Spleen (tissue), 11 donors: ENCODE measurements at regions not wholly inside any gene's neighbourhood (a gene's known extent, or its start where the extent isn't known, plus 50 kb on each side); places are given as distances from the start of the nearest gene placed in this dataset.

Experiments
- DNase-seq: peaks from one replicate; pipeline ENCODE4 v3.0.0-alpha.2; 2020
- H3K27ac ChIP-seq, 8 donors: fragments of 200-600 bp; sonication (generic) in 7 of 8; 1 replicate in 4 of 8; 2 replicates in 4 of 8; pipeline versions ENCODE4 v1.5.0 to v1.8.0; 2016 to 2021; ENCODE audit warnings: inconsistent platforms in 4 of 8, mild to moderate bottlenecking in 4 of 8, moderate library complexity in 1 of 8
- H3K27me3 ChIP-seq, 7 donors: fragments of 200-600 bp; sonication (generic) in 6 of 7; replicated peaks in 1 of 7; 1 replicate in 4 of 7; 2 replicates in 3 of 7; pipeline versions ENCODE4 v1.5.0 to v1.8.0; 2016 to 2021; ENCODE audit warnings: inconsistent platforms in 3 of 7, mild to moderate bottlenecking in 1 of 7
- H3K36me3 ChIP-seq, 6 donors: fragments of 200-600 bp; sonication (generic) in 5 of 6; 1 replicate in 4 of 6; 2 replicates in 2 of 6; pipeline versions ENCODE4 v1.5.0 to v1.8.0; 2016 to 2021; ENCODE audit warnings: inconsistent platforms in 2 of 6
- H3K4me1 ChIP-seq, 6 donors: fragments of 200-600 bp; sonication (generic) in 5 of 6; 1 replicate in 3 of 6; 2 replicates in 3 of 6; pipeline versions ENCODE4 v1.5.0 to v1.8.0; 2016 to 2021; ENCODE audit warnings: inconsistent platforms in 3 of 6
- H3K4me3 ChIP-seq, 8 donors: fragments of 200-600 bp; sonication (generic) in 7 of 8; 1 replicate in 4 of 8; 2 replicates in 4 of 8; pipeline versions ENCODE4 v1.5.0 to v1.8.0; 2016 to 2021; ENCODE audit warnings: inconsistent platforms in 4 of 8, mild to moderate bottlenecking in 4 of 8, moderate library complexity in 2 of 8
- H3K9me3 ChIP-seq, 8 donors: fragments of 200-600 bp; sonication (generic) in 7 of 8; 1 replicate in 4 of 8; 2 replicates in 4 of 8; pipeline versions ENCODE4 v1.5.0 to v1.8.0; 2016 to 2021; ENCODE audit warnings: inconsistent platforms in 4 of 8
- POLR2A ChIP-seq, 3 donors: fragments of 450-650 bp; IDR thresholded peaks; one replicate each; pipeline ENCODE4 v1.5.1; 2017; ENCODE audit warnings: antibody characterized with exemption in 3 of 3, mild to moderate bottlenecking in 1 of 3
- POLR2AphosphoS5 ChIP-seq, 3 donors: sonication (generic); formaldehyde crosslinking; IDR thresholded peaks; one replicate each; pipeline ENCODE4 v1.5.1; 2017; ENCODE audit warnings: antibody characterized with exemption in 3 of 3
- WGBS, 5 donors: extraction: QIAGEN DNeasy Blood & Tissue Kit in 3 of 5; methylation state at CpG; one replicate each; pipeline versions ENCODE4 v1.1.5 to v1.1.7; 2013 to 2018; 5-methylcytosine and 5-hydroxymethylcytosine counted together
- intact Hi-C: fragments of 100-400 bp; cut with DNase I; formaldehyde crosslinking; loops from one replicate; pipeline ENCODE4 v1.15.0; 2023; ENCODE audit warnings: low total_unique reads
- TF ChIP-seq, protein P1 (sequence below), 11 experiments: fragments of 200-600 bp in 7 of 11; fragments of 450-650 bp in 4 of 11; sonication (generic) in 4 of 11; IDR thresholded peaks in 8 of 11; conservative IDR thresholded peaks in 3 of 11; 1 replicate in 7 of 11; 2 replicates in 4 of 11; pipeline versions ENCODE4 v1.4.0 to v1.8.0; 2016 to 2021; ENCODE audit warnings: antibody characterized with exemption in 11 of 11, inconsistent platforms in 4 of 11, mild to moderate bottlenecking in 1 of 11
- donor health status: healthy with polysubstance abuse.
- donor health status: DM: no; HTN: no; CAD: no; lungs with moderate emphysema.
- donor health status: DM: no; HTN: no; CAD: no.
- donor health status: Bipolar disorder and iron deficiency.
- donor health status: healthy.
- donor health status: DM: no; HTN: no; CAD: no.
- donor health status: DM: yes; HTN: yes; CAD: no.

DNA sequence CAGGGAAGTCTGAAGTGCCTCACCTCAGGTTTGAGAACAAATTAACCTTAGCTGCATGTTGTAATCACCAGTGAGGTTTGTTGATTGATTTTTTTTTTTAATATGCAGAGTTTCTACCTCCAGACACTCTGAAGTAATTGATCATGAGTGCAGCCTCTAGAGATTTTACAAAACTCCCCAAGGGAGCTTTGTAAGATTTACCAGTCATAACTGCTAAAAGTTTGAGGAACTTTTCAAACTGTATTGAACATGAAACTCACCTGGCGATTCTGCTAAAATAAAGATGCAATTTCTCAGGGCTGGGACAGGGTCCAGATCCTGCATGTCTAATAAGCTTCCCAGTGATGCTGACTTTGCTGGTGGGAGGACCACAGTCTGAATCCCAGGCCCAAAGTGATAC, 339.6 kb upstream of the DCC start:
- no peak for DNase-seq
- no peak overlapping the region for H3K4me3 ChIP-seq
- TF ChIP-seq POLR2A (IDR thresholded peaks at IDR 0.05): no peak
- TF ChIP-seq POLR2AphosphoS5 (IDR thresholded peaks at IDR 0.05): no peak
- TF ChIP-seq, protein P1, sequence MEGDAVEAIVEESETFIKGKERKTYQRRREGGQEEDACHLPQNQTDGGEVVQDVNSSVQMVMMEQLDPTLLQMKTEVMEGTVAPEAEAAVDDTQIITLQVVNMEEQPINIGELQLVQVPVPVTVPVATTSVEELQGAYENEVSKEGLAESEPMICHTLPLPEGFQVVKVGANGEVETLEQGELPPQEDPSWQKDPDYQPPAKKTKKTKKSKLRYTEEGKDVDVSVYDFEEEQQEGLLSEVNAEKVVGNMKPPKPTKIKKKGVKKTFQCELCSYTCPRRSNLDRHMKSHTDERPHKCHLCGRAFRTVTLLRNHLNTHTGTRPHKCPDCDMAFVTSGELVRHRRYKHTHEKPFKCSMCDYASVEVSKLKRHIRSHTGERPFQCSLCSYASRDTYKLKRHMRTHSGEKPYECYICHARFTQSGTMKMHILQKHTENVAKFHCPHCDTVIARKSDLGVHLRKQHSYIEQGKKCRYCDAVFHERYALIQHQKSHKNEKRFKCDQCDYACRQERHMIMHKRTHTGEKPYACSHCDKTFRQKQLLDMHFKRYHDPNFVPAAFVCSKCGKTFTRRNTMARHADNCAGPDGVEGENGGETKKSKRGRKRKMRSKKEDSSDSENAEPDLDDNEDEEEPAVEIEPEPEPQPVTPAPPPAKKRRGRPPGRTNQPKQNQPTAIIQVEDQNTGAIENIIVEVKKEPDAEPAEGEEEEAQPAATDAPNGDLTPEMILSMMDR (IDR thresholded peaks at IDR 0.05 in 8 of 11, conservative IDR thresholded peaks at IDR 0.05 in 3 of 11): no peak
- no peaks in the 10 kb centered on the region for H3K9me3 ChIP-seq
- no peaks in the 10 kb centered on the region for H3K27me3 ChIP-seq
- H3K36me3 ChIP-seq: no peaks in the 10 kb centered on the region
- H3K27ac ChIP-seq: no peak overlapping the region
- no peaks in the 10 kb centered on the region for H3K4me1 ChIP-seq
- intact Hi-C loops: no loop called here
- 65 to 90% (median 74%) methylated on average over 1 of the region's 1 CpG for WGBS, 5 donors

DNA sequence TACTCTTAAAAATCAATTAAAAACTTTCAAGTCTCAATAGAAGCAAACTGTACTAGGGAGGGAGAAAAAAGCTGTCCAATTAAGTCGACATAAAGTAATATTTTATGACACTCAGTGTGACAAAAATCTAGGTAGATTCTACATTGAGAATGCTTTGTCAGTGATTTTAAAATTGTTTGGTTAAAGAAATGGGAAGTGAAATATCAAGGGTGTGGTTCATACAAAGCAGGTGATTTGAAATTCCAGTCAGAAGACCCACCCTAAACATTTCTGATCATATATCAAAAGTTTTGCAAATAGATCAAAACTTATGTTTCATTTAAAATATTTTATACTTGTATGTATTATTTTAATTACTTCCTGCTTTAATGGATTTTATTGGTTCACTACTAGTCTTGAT, 338.9 kb upstream of the DCC start:
- Histone ChIP-seq H3K36me3 (no peaks in the 10 kb centered on the region), H3K4me1 (no peaks in the 10 kb centered on the region), H3K27ac (no peak overlapping the region), H3K9me3 (no peaks in the 10 kb centered on the region), H3K4me3 (no peak overlapping the region), H3K27me3 (no peaks in the 10 kb centered on the region)
- intact Hi-C loops: no loop called here
- DNase-seq: no peak
- WGBS, 5 donors: 56 to 74% (median 66%) methylated on average over 1 of the region's 1 CpG
- TF ChIP-seq, protein P1 (IDR thresholded peaks at IDR 0.05 in 8 of 11, conservative IDR thresholded peaks at IDR 0.05 in 3 of 11): no peak
- TF ChIP-seq POLR2A (IDR thresholded peaks at IDR 0.05): no peak
- no peak for TF ChIP-seq POLR2AphosphoS5 (IDR thresholded peaks at IDR 0.05)

DNA sequence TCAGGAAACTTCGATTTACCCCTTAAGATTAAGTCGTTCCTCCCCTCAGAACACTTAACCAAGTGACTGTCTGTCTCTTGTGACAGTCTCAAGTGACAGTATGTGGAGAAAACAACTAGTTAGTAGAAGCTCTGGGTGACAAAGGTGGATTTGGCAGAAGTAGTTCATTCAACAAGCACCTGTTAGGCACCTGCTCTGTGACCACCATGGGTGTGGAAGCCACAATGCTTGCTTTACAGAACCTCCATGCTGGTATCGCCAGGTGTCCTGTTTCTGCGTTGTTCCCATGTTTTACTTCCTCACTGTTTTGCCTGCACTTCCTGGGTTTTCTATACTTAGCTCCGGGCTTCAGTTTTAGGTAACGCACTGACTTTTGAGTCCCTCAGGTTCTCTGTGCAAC, 337.4 kb upstream of the DCC start:
- DNase-seq: no peak
- TF ChIP-seq POLR2A (IDR thresholded peaks at IDR 0.05) (no peak), POLR2AphosphoS5 (IDR thresholded peaks at IDR 0.05) (no peak)
- TF ChIP-seq, protein P1 (IDR thresholded peaks at IDR 0.05 in 8 of 11, conservative IDR thresholded peaks at IDR 0.05 in 3 of 11): no peak
- no peaks in the 10 kb centered on the region for H3K4me1 ChIP-seq
- H3K27ac ChIP-seq: no peak overlapping the region
- no peaks in the 10 kb centered on the region for H3K9me3 ChIP-seq
- no peaks in the 10 kb centered on the region for H3K27me3 ChIP-seq
- 67 to 81% (median 76%) methylated on average over 6 of the region's 6 CpGs for WGBS, 5 donors
- H3K36me3 ChIP-seq: no peaks in the 10 kb centered on the region
- intact Hi-C loops: no loop called here
- no peak overlapping the region for H3K4me3 ChIP-seq

DNA sequence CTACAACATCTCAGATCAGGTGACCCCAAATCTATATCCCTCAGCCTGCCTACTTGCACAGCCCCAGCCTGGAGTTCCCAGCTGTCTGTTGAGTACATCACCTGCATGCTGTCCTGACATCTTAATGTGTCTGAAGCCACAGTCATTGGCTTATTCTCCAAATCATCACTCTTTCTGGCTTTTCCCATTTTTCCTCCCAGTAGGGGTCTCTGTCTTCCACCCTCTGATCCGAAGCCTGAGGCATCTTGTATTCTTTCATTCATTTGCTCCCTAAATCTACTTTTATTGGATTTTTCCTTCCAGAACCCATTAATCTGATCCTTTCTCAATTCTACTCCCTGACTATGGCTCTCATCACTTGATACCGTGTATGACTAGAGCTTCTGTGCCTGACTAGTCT, 332.9 kb upstream of the DCC start:
- no peaks in the 10 kb centered on the region for H3K9me3 ChIP-seq
- no peak overlapping the region for H3K4me3 ChIP-seq
- no peak for DNase-seq
- 71 to 90% (median 73%) methylated on average over 2 of the region's 2 CpGs for WGBS, 5 donors
- H3K4me1 ChIP-seq: no peaks in the 10 kb centered on the region
- no peak overlapping the region for H3K27ac ChIP-seq
- no peaks in the 10 kb centered on the region for H3K27me3 ChIP-seq
- intact Hi-C loops: no loop called here
- TF ChIP-seq, protein P1 (IDR thresholded peaks at IDR 0.05 in 8 of 11, conservative IDR thresholded peaks at IDR 0.05 in 3 of 11): no peak
- TF ChIP-seq POLR2AphosphoS5 (IDR thresholded peaks at IDR 0.05) (no peak), POLR2A (IDR thresholded peaks at IDR 0.05) (no peak)
- no peaks in the 10 kb centered on the region for H3K36me3 ChIP-seq
